ENCODE measurements at regions not wholly inside any gene's neighbourhood (a gene's known extent, or its start where the extent isn't known, plus 50 kb on each side); places are given as distances from the start of the nearest gene placed in this dataset.

DNA sequence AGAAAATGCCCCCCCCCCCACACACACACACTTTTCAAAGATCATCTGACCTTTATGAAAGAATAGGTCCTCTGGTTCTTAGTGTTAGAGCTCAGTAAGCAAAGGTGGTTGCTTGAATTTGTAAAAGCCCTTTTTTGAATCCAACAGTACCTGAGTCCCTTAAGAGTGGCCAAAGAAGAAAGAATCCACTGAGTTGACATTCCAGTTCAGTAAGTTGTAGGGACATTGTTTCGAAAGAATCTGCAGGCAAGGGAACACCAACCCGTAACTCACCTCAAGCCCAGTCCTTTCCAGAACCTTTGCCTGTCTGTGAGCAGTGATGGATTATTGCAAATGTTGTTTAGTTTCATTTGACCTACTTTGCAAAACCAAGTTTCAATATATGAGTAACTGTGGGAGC, 64.2 kb upstream of the MAP3K4 start:
- Histone ChIP-seq H3K4me1 (replicated peaks in 1 of 4; ENCODE audit: control insufficient read depth in 3 of 4, insufficient read depth in 4 of 4, low read length in 3 of 4) (peaks cover 0 to 3% (median under 1%) of the 10 kb centered on the region in 4 experiments; a peak in 6 of 7 replicates), H3K9ac (replicated peaks in 1 of 4; ENCODE audit: extremely low read depth in 1 of 4, low read depth in 3 of 4, low read length in 3 of 4) (no peak overlapping the region), H2AK5ac (ENCODE audit: low read depth, low read length) (no peak overlapping the region), H2BK5ac (ENCODE audit: low read depth, low read length) (no peak overlapping the region), H3K4me2 (ENCODE audit: insufficient read depth in 1 of 2, low read depth in 2 of 2, low read length in 2 of 2) (no peak overlapping the region), H3K14ac (ENCODE audit: insufficient read length) (no peak overlapping the region), H2BK12ac (ENCODE audit: low read depth, low read length) (no peak overlapping the region), H4K91ac (replicated peaks; ENCODE audit: insufficient read length, low read length) (no peak overlapping the region), H3K27me3 (replicated peaks in 1 of 4; ENCODE audit: control insufficient read depth in 3 of 4, extremely low read depth in 1 of 4, insufficient read depth in 3 of 4, low read length in 3 of 4) (peaks cover 0 to 8% (median 6%) of the 10 kb centered on the region in 4 experiments; a peak in 3 of 7 replicates), H4K5ac (ENCODE audit: insufficient read length, low read depth, low read length) (no peak overlapping the region), H2BK20ac (ENCODE audit: low read length) (no peak overlapping the region), H3K18ac (ENCODE audit: extremely low read depth, low read length) (no peak overlapping the region), H2BK120ac (replicated peaks; ENCODE audit: low read depth, low read length) (no peak overlapping the region), H3K4ac (replicated peaks; ENCODE audit: insufficient read length, low read depth, low read length) (no peak overlapping the region), H2BK15ac (ENCODE audit: low read length) (no peak overlapping the region), H3K79me1 (ENCODE audit: low read depth, low read length) (no peaks in the 10 kb centered on the region), H3K4me3 (ENCODE audit: extremely low read depth in 1 of 4, insufficient read depth in 2 of 4, low read depth in 3 of 4, low read length in 4 of 4) (no peak overlapping the region), H3K56ac (replicated peaks; ENCODE audit: insufficient read length, low read depth, low read length) (no peak overlapping the region), H3K36me3 (ENCODE audit: control insufficient read depth in 2 of 4, insufficient read depth in 4 of 4, low read length in 3 of 4) (no peaks in the 10 kb centered on the region), H4K8ac (ENCODE audit: extremely low read depth, insufficient read depth, low read length) (no peak overlapping the region), H3K23ac (ENCODE audit: insufficient read length) (no peak overlapping the region), H4K20me1 (replicated peaks in 1 of 2; ENCODE audit: control insufficient read depth in 1 of 2, insufficient read depth in 2 of 2, low read length in 2 of 2) (no peaks in the 10 kb centered on the region), H3K79me2 (ENCODE audit: control insufficient read depth in 1 of 2, insufficient read depth in 2 of 2, low read length in 2 of 2) (no peaks in the 10 kb centered on the region), H3K23me2 (ENCODE audit: low read depth, low read length) (peaks cover 3% of the 10 kb centered on the region; the same call in 1 of the 2 replicates), H3K9me3 (ENCODE audit: insufficient read depth in 2 of 2, low read depth in 1 of 2, low read length in 1 of 2) (peaks cover 0 to 3% of the 10 kb centered on the region in 2 experiments; a peak in 1 of 4 replicates), H2AFZ (ENCODE audit: low read length) (no peak overlapping the region), H3K27ac (ENCODE audit: low read depth, low read length) (no peak overlapping the region)
- no peak for TF ChIP-seq KDM4A (IDR thresholded peaks at IDR 0.05; ENCODE audit: low read depth, low read length, severe bottlenecking)
- TF ChIP-seq, protein P1, sequence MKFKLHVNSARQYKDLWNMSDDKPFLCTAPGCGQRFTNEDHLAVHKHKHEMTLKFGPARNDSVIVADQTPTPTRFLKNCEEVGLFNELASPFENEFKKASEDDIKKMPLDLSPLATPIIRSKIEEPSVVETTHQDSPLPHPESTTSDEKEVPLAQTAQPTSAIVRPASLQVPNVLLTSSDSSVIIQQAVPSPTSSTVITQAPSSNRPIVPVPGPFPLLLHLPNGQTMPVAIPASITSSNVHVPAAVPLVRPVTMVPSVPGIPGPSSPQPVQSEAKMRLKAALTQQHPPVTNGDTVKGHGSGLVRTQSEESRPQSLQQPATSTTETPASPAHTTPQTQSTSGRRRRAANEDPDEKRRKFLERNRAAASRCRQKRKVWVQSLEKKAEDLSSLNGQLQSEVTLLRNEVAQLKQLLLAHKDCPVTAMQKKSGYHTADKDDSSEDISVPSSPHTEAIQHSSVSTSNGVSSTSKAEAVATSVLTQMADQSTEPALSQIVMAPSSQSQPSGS (IDR thresholded peaks at IDR 0.05; ENCODE audit: low read length) = no peak
- TF ChIP-seq CTBP2 (IDR thresholded peaks at IDR 0.05; ENCODE audit: borderline replicate concordance, insufficient read depth, insufficient read length, low read length) = no peak
- TF ChIP-seq JUND (IDR thresholded peaks at IDR 0.05; ENCODE audit: low read length) = no peak
- TF ChIP-seq SP4 (IDR thresholded peaks at IDR 0.05; ENCODE audit: low read length) = no peak
- TF ChIP-seq BACH1 (IDR thresholded peaks at IDR 0.05; ENCODE audit: low read length) = no peak
- no peak for TF ChIP-seq RAD21 (IDR thresholded peaks at IDR 0.05 in 1 of 2, conservative IDR thresholded peaks at IDR 0.05 in 1 of 2; ENCODE audit: low read depth in 2 of 2, low read length in 2 of 2)
- no peak for TF ChIP-seq RBBP5 (IDR thresholded peaks at IDR 0.05; ENCODE audit: borderline replicate concordance, low read depth, low read length)
- no peak for TF ChIP-seq GTF2F1 (IDR thresholded peaks at IDR 0.05; ENCODE audit: borderline replicate concordance, low read depth, low read length)
- no peak for TF ChIP-seq CBX5 (IDR thresholded peaks at IDR 0.05; ENCODE audit: low read depth, low read length)
- TF ChIP-seq CHD1 (IDR thresholded peaks at IDR 0.05; ENCODE audit: low read depth, low read length) = no peak
- TF ChIP-seq TEAD4 (IDR thresholded peaks at IDR 0.05; ENCODE audit: low read depth, low read length) = no peak
- no peak for FAIRE-seq
- ChIA-PET CTCF (ENCODE audit: partially characterized antibody) (interaction anchor here (1.1 to 5.6 kb wide), 8 partner anchors 29 to 445 kb away, joined by 3 to 46 read pairs (median 5); no protein-coding TSS in a partner anchor), POLR2A (ENCODE audit: partially characterized antibody) (no interaction called here)
- 88% methylated on average over 2 of the region's 2 CpGs; no CpG with 5 or more reads in 1 of the 2 experiments for whole genome bisulfite sequencing, 2 experiments (ENCODE audit: extremely low coverage in 1 of 2, insufficient coverage in 1 of 2, insufficient read length in 1 of 2, insufficient replicate concordance in 2 of 2, low coverage in 1 of 2, low lambda C conversion rate in 2 of 2, missing lambda C conversion rate in 1 of 2)
- no peak for DNase-seq (ENCODE audit: low read depth in 1 of 2, low spot score in 2 of 2)
